GM12873 (cell line): ENCODE measurements at regions not wholly inside any gene's neighbourhood (a gene's known extent, or its start where the extent isn't known, plus 50 kb on each side); places are given as distances from the start of the nearest gene placed in this dataset.
A peak's percentile ranks its signal among the peaks of the same experiment; 100 is the strongest.

Experiments used
- TF ChIP-seq, protein P1 (sequence below): IDR thresholded peaks from 2 replicates; pipeline ENCODE4 v1.5.1; 2012; ENCODE audit warnings: low read depth, mild to moderate bottlenecking, moderate library complexity, low read length, control low read depth; ENCODE audit not compliant: insufficient read depth; ENCODE audit errors: missing control alignments

GRCh38 chr10:107409522-107409921, 245.0 kb upstream of the SORCS1 start:
- TF ChIP-seq, protein P1, sequence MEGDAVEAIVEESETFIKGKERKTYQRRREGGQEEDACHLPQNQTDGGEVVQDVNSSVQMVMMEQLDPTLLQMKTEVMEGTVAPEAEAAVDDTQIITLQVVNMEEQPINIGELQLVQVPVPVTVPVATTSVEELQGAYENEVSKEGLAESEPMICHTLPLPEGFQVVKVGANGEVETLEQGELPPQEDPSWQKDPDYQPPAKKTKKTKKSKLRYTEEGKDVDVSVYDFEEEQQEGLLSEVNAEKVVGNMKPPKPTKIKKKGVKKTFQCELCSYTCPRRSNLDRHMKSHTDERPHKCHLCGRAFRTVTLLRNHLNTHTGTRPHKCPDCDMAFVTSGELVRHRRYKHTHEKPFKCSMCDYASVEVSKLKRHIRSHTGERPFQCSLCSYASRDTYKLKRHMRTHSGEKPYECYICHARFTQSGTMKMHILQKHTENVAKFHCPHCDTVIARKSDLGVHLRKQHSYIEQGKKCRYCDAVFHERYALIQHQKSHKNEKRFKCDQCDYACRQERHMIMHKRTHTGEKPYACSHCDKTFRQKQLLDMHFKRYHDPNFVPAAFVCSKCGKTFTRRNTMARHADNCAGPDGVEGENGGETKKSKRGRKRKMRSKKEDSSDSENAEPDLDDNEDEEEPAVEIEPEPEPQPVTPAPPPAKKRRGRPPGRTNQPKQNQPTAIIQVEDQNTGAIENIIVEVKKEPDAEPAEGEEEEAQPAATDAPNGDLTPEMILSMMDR: peak; percentile 59

DNA sequence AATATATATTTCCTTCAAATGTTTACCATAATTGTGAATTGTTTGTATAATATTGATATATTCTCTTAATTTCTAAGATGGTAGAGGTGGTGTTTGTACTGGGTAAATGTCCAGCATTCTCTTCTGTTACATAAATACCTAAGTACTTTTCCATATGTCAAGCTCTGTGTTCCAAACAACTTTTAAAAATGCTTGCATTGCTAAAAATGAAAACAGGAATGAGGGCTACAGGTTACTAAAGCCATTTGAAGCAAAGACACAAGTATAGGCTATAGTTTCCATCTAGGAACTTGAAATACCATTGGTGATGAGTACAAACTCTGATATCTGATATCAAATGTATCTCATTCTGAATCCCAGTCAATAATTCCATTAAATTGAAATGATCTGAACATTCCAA, 233.6 kb upstream of the SORCS1 start:
- TF ChIP-seq, protein P1: no peak

GRCh38 chr10:107391901-107392300, 227.4 kb upstream of the SORCS1 start:
- TF ChIP-seq, protein P1: no peak

DNA sequence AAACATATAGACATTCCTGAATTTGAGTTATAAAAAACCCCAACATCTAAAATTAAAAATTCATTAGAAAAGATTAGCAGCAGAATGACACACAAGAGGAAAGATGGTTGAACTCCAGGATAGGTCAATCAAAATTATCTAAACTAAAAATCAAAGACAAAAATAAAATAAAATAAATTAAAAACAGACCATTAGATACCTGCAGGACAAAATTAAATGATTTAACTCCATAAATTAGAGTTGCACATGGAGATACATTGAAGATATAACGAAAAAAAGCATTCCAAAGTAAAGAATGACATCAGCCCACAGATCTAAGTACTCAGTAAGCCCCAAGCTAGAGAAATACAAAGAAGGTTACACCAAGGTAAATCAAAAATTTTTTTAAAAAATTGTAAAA, 226.1 kb upstream of the SORCS1 start:
- TF ChIP-seq, protein P1: no peak

DNA sequence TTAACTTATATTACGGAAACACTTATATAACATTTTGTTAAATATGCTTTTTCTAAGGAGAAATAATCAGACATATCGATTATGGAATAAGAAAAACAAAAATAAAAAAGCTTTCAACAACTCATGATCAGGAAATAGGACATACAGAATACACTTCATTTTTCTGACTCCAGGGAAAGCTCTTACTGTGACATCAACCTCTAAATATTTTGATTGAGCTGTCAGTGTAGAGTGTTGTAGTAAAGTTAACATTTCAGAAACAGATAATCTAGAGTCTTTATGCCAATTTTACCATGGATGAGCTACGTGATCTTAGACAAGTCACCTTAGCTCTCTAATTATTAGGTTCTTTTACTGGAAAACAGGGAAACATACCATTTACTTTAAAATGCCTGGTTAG, 218.9 kb upstream of the SORCS1 start:
- TF ChIP-seq, protein P1: no peak

DNA sequence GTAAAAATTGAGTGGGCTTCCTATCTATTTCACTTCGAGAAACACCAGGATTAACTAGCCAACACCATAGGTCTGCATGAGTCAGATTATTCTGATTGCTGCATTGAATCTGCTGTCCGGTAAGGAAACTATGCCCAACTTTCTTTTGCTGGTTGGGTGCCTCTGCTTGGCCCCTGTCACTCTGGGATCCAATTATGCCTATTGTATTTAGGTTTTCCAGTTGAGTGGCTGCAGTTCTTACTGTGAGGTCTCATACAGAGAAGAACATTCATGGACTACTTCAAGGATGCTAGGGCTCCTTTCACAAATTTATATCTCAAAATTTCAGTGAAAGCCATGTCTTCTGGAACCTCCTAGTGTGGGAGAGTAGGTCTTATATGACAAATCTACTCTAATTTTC, 215.1 kb upstream of the SORCS1 start:
- TF ChIP-seq, protein P1: no peak

GRCh38 chr10:107371801-107372200, 207.3 kb upstream of the SORCS1 start:
- TF ChIP-seq, protein P1: no peak
